Transverse colon (tissue), 4 donors: ENCODE measurements at regions not wholly inside any gene's neighbourhood (a gene's known extent, or its start where the extent isn't known, plus 50 kb on each side); places are given as distances from the start of the nearest gene placed in this dataset.

Source experiments
- DNase-seq: peaks from one replicate; pipeline ENCODE4 v3.0.0-alpha.2; 2019
- H3K27ac ChIP-seq, 4 donors: fragments of 200-600 bp; sonication (generic); 2 replicates each; pipeline ENCODE4 v1.5.1; 2016 to 2018; ENCODE audit warnings: inconsistent platforms in 4 of 4
- H3K27me3 ChIP-seq: fragments of 200-600 bp; sonication (generic); 2 replicates; pipeline ENCODE4 v1.5.1; 2017; ENCODE audit warnings: inconsistent platforms
- H3K36me3 ChIP-seq, 4 donors: fragments of 200-600 bp; sonication (generic); 2 replicates each; pipeline ENCODE4 v1.5.1; 2017 to 2019; ENCODE audit warnings: inconsistent platforms in 4 of 4
- H3K4me1 ChIP-seq, 4 donors: fragments of 200-600 bp; sonication (generic); 2 replicates each; pipeline ENCODE4 v1.5.1; 2017 to 2020; ENCODE audit warnings: inconsistent platforms in 4 of 4
- H3K4me3 ChIP-seq, 4 donors: fragments of 200-600 bp; sonication (generic); 1 replicate in 1 of 4; 2 replicates in 3 of 4; pipeline versions ENCODE4 v1.5.1 to v1.6.1; 2017 to 2019; ENCODE audit warnings: inconsistent platforms in 4 of 4
- H3K9me3 ChIP-seq, 2 donors: fragments of 200-600 bp; sonication (generic); 2 replicates each; pipeline ENCODE4 v1.5.1; 2017 to 2019; ENCODE audit warnings: inconsistent platforms in 2 of 2
- CTCF ChIP-seq, 5 experiments: fragments of 200-600 bp in 3 of 5; fragments of 450-650 bp in 2 of 5; sonication (generic) in 3 of 5; IDR thresholded peaks; 1 replicate in 2 of 5; 2 replicates in 3 of 5; pipeline ENCODE4 v1.5.1; 2016 to 2017; ENCODE audit warnings: antibody characterized with exemption in 5 of 5, inconsistent platforms in 3 of 5, mild to moderate bottlenecking in 2 of 5, moderate library complexity in 1 of 5
- EP300 ChIP-seq: sonication (generic); formaldehyde crosslinking; IDR thresholded peaks from one replicate; pipeline ENCODE4 v1.6.1; 2017; ENCODE audit warnings: antibody characterized with exemption, low read depth
- POLR2A ChIP-seq: fragments of 450-650 bp; IDR thresholded peaks from one replicate; pipeline ENCODE4 v1.6.1; 2016; ENCODE audit warnings: antibody characterized with exemption, mild to moderate bottlenecking, moderate library complexity
- POLR2AphosphoS5 ChIP-seq, 3 donors: sonication (generic); formaldehyde crosslinking; IDR thresholded peaks; one replicate each; pipeline ENCODE4 v1.6.1; 2016; ENCODE audit warnings: antibody characterized with exemption in 3 of 3
- WGBS, 2 donors: methylation state at CpG; one replicate each; pipeline ENCODE4 v1.1.5; 2018; ENCODE audit warnings: low coverage in 1 of 2; 5-methylcytosine and 5-hydroxymethylcytosine counted together
- in situ Hi-C, 4 donors: fragments of 200-750 bp; cut with MboI; loops; one replicate each; pipeline versions ENCODE4 v1.15.0 to v1.15.1; 2017; ENCODE audit warnings: low sequenced_read_pairs in 3 of 4, low pct_ligation_motif_present in 1 of 4, low pct_unique_long_range_greater_than_20kb in 1 of 4
- intact Hi-C: fragments of 100-400 bp; cut with DNase I; formaldehyde crosslinking; loops from one replicate; pipeline ENCODE4 v1.15.1; 2023; ENCODE audit warnings: low total_unique reads
- small RNA-seq, 4 donors: library from RNA; depleted of rRNA; stranded (forward); fragments of <200 nt; gene quantifications; one replicate each; pipeline ENCODE3, GENCODE V24; 2016

GRCh38 chr1:37424523-37424922 lies 49.9 kb upstream of the ZC3H12A start:
- H3K4me3 ChIP-seq = no peak overlapping the region
- WGBS, 2 donors = 27% methylated on average over 1 of the region's 1 CpG; no CpG with 5 or more reads in 1 of the 2 donors
- no peaks in the 10 kb centered on the region for H3K9me3 ChIP-seq
- in situ Hi-C loops (no loop called here), intact Hi-C loops (no loop called here)
- TF ChIP-seq POLR2AphosphoS5 (IDR thresholded peaks at IDR 0.05) (no peak), CTCF (IDR thresholded peaks at IDR 0.05) (no peak), EP300 (no peak), POLR2A (no peak)
- no peak for DNase-seq
- H3K27ac ChIP-seq = no peak overlapping the region
- peaks cover 5% of the 10 kb centered on the region for H3K27me3 ChIP-seq
- no peaks in the 10 kb centered on the region for H3K36me3 ChIP-seq
- no peaks in the 10 kb centered on the region for H3K4me1 ChIP-seq

Small RNAs in the stretch of these regions (small RNA-seq; reads per million reads assigned to genes)
- 0 reads per million in 4 donors for gene MIR4255
- gene RNA5SP43 = 0 to 0.28 (median 0) reads per million in 4 donors
- gene RNU6-636P = 0 reads per million in 4 donors
- 0 reads per million in 4 donors for gene RPS29P6
